RPMI7951 (cell line): ENCODE measurements at regions not wholly inside any gene's neighbourhood (a gene's known extent, or its start where the extent isn't known, plus 50 kb on each side); places are given as distances from the start of the nearest gene placed in this dataset.
"Not testable (repeated sequence)": the region's sequence is repeated elsewhere in the genome, so short reads cannot be mapped to it uniquely, and the experiment has no call there.

Experiments
- DNase-seq: peaks from one replicate; pipeline ENCODE4 v3.0.0-alpha.2; 2012; ENCODE audit warnings: low read depth

GRCh38 chr7:49100908-49101740, 176.8 kb downstream of the CDC14C start:
- not testable (repeated sequence) for DNase-seq

GRCh38 chr7:49102411-49102810, 178.1 kb downstream of the CDC14C start:
- no peak for DNase-seq

GRCh38 chr7:49111706-49112105, 187.4 kb downstream of the CDC14C start:
- no peak for DNase-seq

GRCh38 chr7:49112222-49112621, 187.9 kb downstream of the CDC14C start:
- DNase-seq, result no peak

- DNase-seq, result no peak
Observed at GRCh38 chr7:49112647-49113046, 188.3 kb downstream of the CDC14C start.

- peak; percentile 56 for DNase-seq
Observed at GRCh38 chr7:49119706-49120105, 195.4 kb downstream of the CDC14C start.

- no peak for DNase-seq
Observed at GRCh38 chr7:49125246-49125645, 200.9 kb downstream of the CDC14C start.

- no peak for DNase-seq
Observed at GRCh38 chr7:49127359-49127913, 203.1 kb downstream of the CDC14C start.

GRCh38 chr7:49137978-49138377, 213.6 kb downstream of the CDC14C start:
- no peak for DNase-seq

- no peak for DNase-seq
Observed at GRCh38 chr7:49150486-49150885, 226.1 kb downstream of the CDC14C start.

GRCh38 chr7:49151146-49151545, 226.8 kb downstream of the CDC14C start:
- no peak for DNase-seq

GRCh38 chr7:49158321-49158720, 234.0 kb downstream of the CDC14C start:
- no peak for DNase-seq

- no peak for DNase-seq
Observed at GRCh38 chr7:49159536-49159935, 235.2 kb downstream of the CDC14C start.

- DNase-seq, result peak; percentile 15
Observed at GRCh38 chr7:49166441-49166840, 242.1 kb downstream of the CDC14C start.

GRCh38 chr7:49172639-49173038, 248.3 kb downstream of the CDC14C start:
- no peak for DNase-seq

- DNase-seq, result peak; percentile 3
Observed at GRCh38 chr7:49174396-49174795, 250.0 kb downstream of the CDC14C start.

- peak; percentile 15 for DNase-seq
Observed at GRCh38 chr7:49187543-49188268, 263.4 kb downstream of the CDC14C start.

- no peak for DNase-seq
Observed at GRCh38 chr7:49228426-49229098, 304.2 kb downstream of the CDC14C start.

- no peak for DNase-seq
Observed at GRCh38 chr7:49229246-49229645, 304.9 kb downstream of the CDC14C start.

GRCh38 chr7:49243521-49243920, 319.2 kb downstream of the CDC14C start:
- DNase-seq, result no peak

- DNase-seq, result no peak
Observed at GRCh38 chr7:49244543-49244942, 320.2 kb downstream of the CDC14C start.

GRCh38 chr7:49245062-49245461, 320.7 kb downstream of the CDC14C start:
- DNase-seq, result no peak
